B cell (primary cell): ENCODE measurements at regions not wholly inside any gene's neighbourhood (a gene's known extent, or its start where the extent isn't known, plus 50 kb on each side); places are given as distances from the start of the nearest gene placed in this dataset.
"Not testable (repeated sequence)": the region's sequence is repeated elsewhere in the genome, so short reads cannot be mapped to it uniquely, and the experiment has no call there.

Experiments used
- ATAC-seq: fragments of 200-7000 bp; cut with Tn5 transposase; one replicate; pipeline ENCODE4 v1.10.0; 2021; ENCODE audit warnings: low read depth, mild to moderate bottlenecking, moderate number of reproducible peaks, moderate library complexity
- CTCF ChIA-PET: fragments of 350-600 bp; sonication (Branson Sonifier 250); formaldehyde crosslinking; loops from one replicate; lab custom pipeline; 2021; ENCODE audit warnings: antibody characterized with exemption, inconsistent platforms; lab: Charles Lee
- POLR2A ChIA-PET: fragments of 350-600 bp; sonication (Branson Sonifier 250); formaldehyde crosslinking; loops from one replicate; lab custom pipeline; 2021; ENCODE audit warnings: antibody characterized with exemption; lab: Charles Lee
- DNase-seq: peaks from one replicate; pipeline ENCODE4 v3.0.0; 2013
- H2AFZ ChIP-seq: 2 replicates; pipeline ENCODE4 v1.6.1; 2012; ENCODE audit warnings: mild to moderate bottlenecking, low read depth, low read length; ENCODE audit not compliant: insufficient read depth, poor library complexity, severe bottlenecking
- H3K27ac ChIP-seq, 2 donors: 1 replicate in 1 of 2; 2 replicates in 1 of 2; pipeline ENCODE4 v1.5.1; 2012 to 2013; ENCODE audit warnings: low read length in 2 of 2, mild to moderate bottlenecking in 2 of 2, moderate library complexity in 1 of 2
- H3K27me3 ChIP-seq, 4 experiments: fragments of 200-600 bp in 1 of 4; sonication (generic) in 1 of 4; replicated peaks in 1 of 4; 1 replicate in 2 of 4; 2 replicates in 2 of 4; pipeline versions ENCODE4 v1.6.1 to v1.7.0; 2013 to 2016; ENCODE audit warnings: low read length in 3 of 4, mild to moderate bottlenecking in 2 of 4, mixed read lengths in 1 of 4, moderate library complexity in 1 of 4; ENCODE audit not compliant: insufficient read depth in 4 of 4, control insufficient read depth in 3 of 4; ENCODE audit errors: control extremely low read depth in 1 of 4
- H3K36me3 ChIP-seq, 2 experiments: replicated peaks in 1 of 2; 1 replicate in 1 of 2; 2 replicates in 1 of 2; pipeline versions ENCODE4 v1.6.1 to v1.7.1; 2013; ENCODE audit warnings: low read length in 1 of 2; ENCODE audit not compliant: insufficient read depth in 2 of 2, control insufficient read depth in 1 of 2; ENCODE audit errors: control extremely low read depth in 1 of 2, extremely low read depth in 1 of 2
- H3K4me1 ChIP-seq, 2 donors: fragments of 200-600 bp in 1 of 2; sonication (generic) in 1 of 2; 1 replicate in 1 of 2; 2 replicates in 1 of 2; pipeline versions ENCODE4 v1.5.1 to v1.6.1; 2013 to 2017; ENCODE audit warnings: low read length in 2 of 2; ENCODE audit not compliant: control insufficient read depth in 2 of 2, insufficient read depth in 2 of 2
- H3K4me2 ChIP-seq: replicated peaks from 2 replicates; pipeline ENCODE3; 2012; ENCODE audit warnings: mild to moderate bottlenecking, low read depth, low read length; ENCODE audit not compliant: poor library complexity, severe bottlenecking
- H3K4me3 ChIP-seq, 5 experiments: fragments of 200-600 bp in 1 of 5; sonication (generic) in 1 of 5; 1 replicate in 3 of 5; 2 replicates in 2 of 5; pipeline versions ENCODE4 v1.5.1 to v1.7.0; 2011 to 2016; ENCODE audit warnings: low read length in 4 of 5, mild to moderate bottlenecking in 4 of 5, low read depth in 2 of 5, control low read depth in 1 of 5, moderate library complexity in 1 of 5; ENCODE audit not compliant: insufficient read depth in 1 of 5; ENCODE audit errors: control extremely low read depth in 1 of 5, extremely low read depth in 1 of 5
- H3K79me2 ChIP-seq: fragments of 200-600 bp; sonication (generic); one replicate; pipeline ENCODE4 v1.6.0; 2016; ENCODE audit warnings: low read length; ENCODE audit not compliant: control insufficient read depth, insufficient read depth
- H3K9ac ChIP-seq: fragments of 200-600 bp; sonication (generic); 2 replicates; pipeline ENCODE4 v1.6.1; 2017; ENCODE audit warnings: mild to moderate bottlenecking, low read length, moderate library complexity
- H3K9me3 ChIP-seq, 3 donors: one replicate each; pipeline versions ENCODE4 v1.6.1 to v1.7.1; 2013; ENCODE audit warnings: low read length in 2 of 3; ENCODE audit not compliant: control insufficient read depth in 2 of 3, insufficient read depth in 1 of 3; ENCODE audit errors: control extremely low read depth in 1 of 3
- H4K20me1 ChIP-seq: 2 replicates; pipeline ENCODE4 v1.6.0; 2012; ENCODE audit warnings: mild to moderate bottlenecking, low read length; ENCODE audit not compliant: insufficient read depth, control insufficient read depth, poor library complexity, severe bottlenecking
- H3K27ac Mint-ChIP-seq: one replicate; pipeline ENCODE4 v1.8.0; 2021; ENCODE audit warnings: mixed read lengths
- H3K27me3 Mint-ChIP-seq: one replicate; pipeline ENCODE4 v1.8.0; 2021; ENCODE audit warnings: mixed read lengths
- H3K4me1 Mint-ChIP-seq: one replicate; pipeline ENCODE4 v1.8.0; 2021; ENCODE audit warnings: mixed read lengths
- H3K4me3 Mint-ChIP-seq: one replicate; pipeline ENCODE4 v1.8.0; 2021; ENCODE audit warnings: mixed read lengths
- H3K9me3 Mint-ChIP-seq: one replicate; pipeline ENCODE4 v1.8.0; 2022; ENCODE audit warnings: mixed read lengths; ENCODE audit not compliant: insufficient read depth
- WGBS: methylation state at CpG from one replicate; pipeline ENCODE4 v1.1.5; 2013; ENCODE audit warnings: missing lambda C conversion rate; ENCODE audit not compliant: insufficient coverage; 5-methylcytosine and 5-hydroxymethylcytosine counted together
- intact Hi-C: fragments of 100-400 bp; cut with micrococcal nuclease; formaldehyde crosslinking; loops from one replicate; pipeline ENCODE4 v1.10.0; 2022

GRCh38 chr9:66824169-66824568 lies 76.4 kb upstream of the ZNF658 start:
- CTCF ChIA-PET, H3K79me2 ChIP-seq, DNase-seq, H3K27me3 Mint-ChIP-seq, H3K9ac ChIP-seq, H3K4me1 ChIP-seq, POLR2A ChIA-PET, H3K4me2 ChIP-seq, intact Hi-C loops, H3K27me3 ChIP-seq, H3K27ac Mint-ChIP-seq, H3K36me3 ChIP-seq, H3K4me1 Mint-ChIP-seq, H3K9me3 Mint-ChIP-seq, H4K20me1 ChIP-seq, ATAC-seq, H3K9me3 ChIP-seq, H2AFZ ChIP-seq, H3K4me3 Mint-ChIP-seq, H3K27ac ChIP-seq, H3K4me3 ChIP-seq: not testable (repeated sequence)
- 60% methylated on average over 1 of the region's 6 CpGs for WGBS

- H3K9me3 Mint-ChIP-seq, H4K20me1 ChIP-seq, H3K4me2 ChIP-seq, POLR2A ChIA-PET, H3K4me3 Mint-ChIP-seq, ATAC-seq, H3K36me3 ChIP-seq, H3K27me3 ChIP-seq, DNase-seq, H3K9ac ChIP-seq, H2AFZ ChIP-seq, H3K27ac ChIP-seq, H3K9me3 ChIP-seq, H3K4me1 Mint-ChIP-seq, H3K27ac Mint-ChIP-seq, H3K4me1 ChIP-seq, H3K79me2 ChIP-seq, intact Hi-C loops, H3K27me3 Mint-ChIP-seq, CTCF ChIA-PET, H3K4me3 ChIP-seq: not testable (repeated sequence)
- 100% methylated on average over 5 of the region's 13 CpGs for WGBS
These were observed 70.7 kb upstream of the ZNF658 start for GRCh38 chr9:66829853-66830252.

GRCh38 chr9:66830777-66831497 lies 69.6 kb upstream of the ZNF658 start:
- H4K20me1 ChIP-seq, H3K27ac ChIP-seq, H3K9me3 Mint-ChIP-seq, H3K36me3 ChIP-seq, CTCF ChIA-PET, H3K9me3 ChIP-seq, H3K27ac Mint-ChIP-seq, DNase-seq, ATAC-seq, H3K4me3 Mint-ChIP-seq, H3K27me3 ChIP-seq, H3K79me2 ChIP-seq, H3K4me2 ChIP-seq, H3K4me3 ChIP-seq, H3K9ac ChIP-seq, H3K4me1 ChIP-seq, H3K4me1 Mint-ChIP-seq, POLR2A ChIA-PET, H3K27me3 Mint-ChIP-seq, intact Hi-C loops, H2AFZ ChIP-seq: not testable (repeated sequence)
- 100% methylated on average over 9 of the region's 34 CpGs for WGBS

GRCh38 chr9:66832222-66832621 lies 68.3 kb upstream of the ZNF658 start:
- H3K9me3 Mint-ChIP-seq, CTCF ChIA-PET, H4K20me1 ChIP-seq, POLR2A ChIA-PET, ATAC-seq, intact Hi-C loops, H3K4me2 ChIP-seq, H2AFZ ChIP-seq, H3K27ac ChIP-seq, H3K4me3 ChIP-seq, H3K79me2 ChIP-seq, H3K4me1 ChIP-seq, H3K27me3 ChIP-seq, H3K9ac ChIP-seq, H3K27ac Mint-ChIP-seq, H3K4me1 Mint-ChIP-seq, H3K27me3 Mint-ChIP-seq, H3K4me3 Mint-ChIP-seq, H3K9me3 ChIP-seq, DNase-seq, H3K36me3 ChIP-seq: not testable (repeated sequence)
- WGBS: no CpG with 5 or more reads among the region's 7 CpGs
